H1 (cell line): ENCODE measurements at regions not wholly inside any gene's neighbourhood (a gene's known extent, or its start where the extent isn't known, plus 50 kb on each side); places are given as distances from the start of the nearest gene placed in this dataset.

Source experiments
- CTCF ChIA-PET: fragments of 300-600 bp; sonication (Branson Sonifier 250); formaldehyde crosslinking; loops from one replicate; lab custom pipeline; 2021; ENCODE audit not compliant: partially characterized antibody; lab: Charles Lee
- POLR2A ChIA-PET: fragments of 300-600 bp; sonication (Branson Sonifier 250); formaldehyde crosslinking; loops from one replicate; lab custom pipeline; 2021; ENCODE audit warnings: inconsistent platforms; ENCODE audit not compliant: partially characterized antibody; lab: Charles Lee
- DNase-seq, 2 experiments: peaks; one replicate each; pipeline versions ENCODE4 v3.0.0 to v3.0.0-alpha.2; 2010 to 2022; ENCODE audit warnings: low spot score in 2 of 2, low read depth in 1 of 2, mixed read lengths in 1 of 2
- FAIRE-seq: peaks from 2 replicates; lab custom pipeline; 2011; peaks lifted over from hg19 to GRCh38; lab: Jason Lieb, UNC
- H2AFZ ChIP-seq: 2 replicates; pipeline ENCODE4 v1.8.1; 2012; ENCODE audit warnings: low read length, inconsistent platforms
- H2AK5ac ChIP-seq: 2 replicates; pipeline ENCODE4 v1.6.1; 2013; ENCODE audit warnings: low read depth, low read length
- H2BK120ac ChIP-seq: replicated peaks from 2 replicates; pipeline ENCODE3; 2013; ENCODE audit warnings: low read depth, low read length, inconsistent platforms
- H2BK12ac ChIP-seq: 2 replicates; pipeline ENCODE4 v1.6.1; 2013; ENCODE audit warnings: low read depth, low read length
- H2BK15ac ChIP-seq: 2 replicates; pipeline ENCODE4 v1.6.1; 2013; ENCODE audit warnings: low read length
- H2BK20ac ChIP-seq: 2 replicates; pipeline ENCODE4 v1.6.1; 2013; ENCODE audit warnings: low read length
- H2BK5ac ChIP-seq: 2 replicates; pipeline ENCODE4 v1.6.1; 2013; ENCODE audit warnings: low read depth, low read length
- H3K14ac ChIP-seq: 2 replicates; pipeline ENCODE4 v1.6.1; 2013; ENCODE audit warnings: inconsistent platforms; ENCODE audit not compliant: insufficient read length
- H3K18ac ChIP-seq: 2 replicates; pipeline ENCODE4 v1.6.1; 2013; ENCODE audit warnings: low read length; ENCODE audit errors: extremely low read depth
- H3K23ac ChIP-seq: 2 replicates; pipeline ENCODE4 v1.6.1; 2013; ENCODE audit warnings: inconsistent platforms; ENCODE audit not compliant: insufficient read length
- H3K23me2 ChIP-seq: 2 replicates; pipeline ENCODE4 v1.6.1; 2013; ENCODE audit warnings: low read depth, low read length
- H3K27ac ChIP-seq: 2 replicates; pipeline ENCODE4 v1.6.1; 2011; ENCODE audit warnings: low read depth, low read length, inconsistent platforms
- H3K27me3 ChIP-seq, 4 experiments: replicated peaks in 1 of 4; 1 replicate in 1 of 4; 2 replicates in 3 of 4; pipeline versions ENCODE4 v1.6.1 to v1.8.1; 2011 to 2013; ENCODE audit warnings: low read length in 3 of 4, mild to moderate bottlenecking in 3 of 4, inconsistent platforms in 2 of 4, mixed read lengths in 2 of 4, moderate library complexity in 1 of 4; ENCODE audit not compliant: control insufficient read depth in 3 of 4, insufficient read depth in 3 of 4; ENCODE audit errors: extremely low read depth in 1 of 4
- H3K36me3 ChIP-seq, 4 experiments: 2 replicates each; pipeline versions ENCODE4 v1.6.1 to v1.8.1; 2011 to 2013; ENCODE audit warnings: mild to moderate bottlenecking in 4 of 4, low read length in 3 of 4, moderate library complexity in 2 of 4, control low read depth in 1 of 4, inconsistent platforms in 1 of 4; ENCODE audit not compliant: insufficient read depth in 4 of 4, control insufficient read depth in 2 of 4
- H3K4ac ChIP-seq: replicated peaks from 2 replicates; pipeline ENCODE3; 2013; ENCODE audit warnings: low read length, low read depth, mixed read lengths, inconsistent platforms; ENCODE audit not compliant: insufficient read length
- H3K4me1 ChIP-seq, 4 experiments: replicated peaks in 1 of 4; 1 replicate in 1 of 4; 2 replicates in 3 of 4; pipeline versions ENCODE4 v1.6.1 to v1.8.1; 2011 to 2013; ENCODE audit warnings: low read length in 3 of 4, inconsistent platforms in 2 of 4, mixed read lengths in 1 of 4; ENCODE audit not compliant: insufficient read depth in 4 of 4, control insufficient read depth in 3 of 4
- H3K4me2 ChIP-seq, 2 experiments: 2 replicates each; pipeline versions ENCODE4 v1.6.1 to v1.8.1; 2011 to 2013; ENCODE audit warnings: low read depth in 2 of 2, low read length in 2 of 2, control low read depth in 1 of 2, inconsistent platforms in 1 of 2, mild to moderate bottlenecking in 1 of 2; ENCODE audit not compliant: insufficient read depth in 1 of 2
- H3K4me3 ChIP-seq, 4 experiments: fragments of 200-600, 300-600 bp in 1 of 4; sonication (generic), shearing (Covaris generic), sonication (Bioruptor Twin) in 1 of 4; 2 replicates each; pipeline versions ENCODE4 v1.5.1 to v1.8.1; 2011 to 2016; ENCODE audit warnings: low read length in 4 of 4, low read depth in 3 of 4, control low read depth in 2 of 4, inconsistent platforms in 2 of 4, mild to moderate bottlenecking in 2 of 4, mixed read lengths in 1 of 4, moderate library complexity in 1 of 4; ENCODE audit not compliant: insufficient read depth in 2 of 4; ENCODE audit errors: extremely low read depth in 1 of 4
- H3K56ac ChIP-seq: replicated peaks from 2 replicates; pipeline ENCODE3; 2013; ENCODE audit warnings: low read depth, mild to moderate bottlenecking, mixed read lengths, low read length, inconsistent platforms; ENCODE audit not compliant: insufficient read length
- H3K79me1 ChIP-seq: 2 replicates; pipeline ENCODE4 v1.6.1; 2013; ENCODE audit warnings: low read depth, low read length, control low read depth
- H3K79me2 ChIP-seq, 2 experiments: 2 replicates each; pipeline versions ENCODE4 v1.6.1 to v1.8.1; 2012 to 2013; ENCODE audit warnings: low read length in 2 of 2, mild to moderate bottlenecking in 2 of 2, inconsistent platforms in 1 of 2; ENCODE audit not compliant: insufficient read depth in 2 of 2, control insufficient read depth in 1 of 2
- H3K9ac ChIP-seq, 4 experiments: replicated peaks in 1 of 4; 1 replicate in 1 of 4; 2 replicates in 3 of 4; pipeline versions ENCODE4 v1.6.1 to v1.8.1; 2011 to 2013; ENCODE audit warnings: low read depth in 3 of 4, low read length in 3 of 4, control low read depth in 2 of 4, mild to moderate bottlenecking in 2 of 4, moderate library complexity in 2 of 4, inconsistent platforms in 1 of 4; ENCODE audit errors: extremely low read depth in 1 of 4
- H3K9me3 ChIP-seq, 2 experiments: 2 replicates each; pipeline versions ENCODE4 v1.6.1 to v1.8.1; 2012 to 2013; ENCODE audit warnings: mild to moderate bottlenecking in 2 of 2, moderate library complexity in 2 of 2, control low read depth in 1 of 2, inconsistent platforms in 1 of 2, low read depth in 1 of 2, low read length in 1 of 2, mixed read lengths in 1 of 2; ENCODE audit not compliant: insufficient read depth in 2 of 2
- H4K20me1 ChIP-seq, 2 experiments: replicated peaks in 1 of 2; 2 replicates each; pipeline versions ENCODE3 to v1.8.1; 2011 to 2013; ENCODE audit warnings: inconsistent platforms in 2 of 2, low read length in 2 of 2, mild to moderate bottlenecking in 1 of 2; ENCODE audit not compliant: insufficient read depth in 2 of 2, control insufficient read depth in 1 of 2
- H4K5ac ChIP-seq: 2 replicates; pipeline ENCODE4 v1.6.1; 2013; ENCODE audit warnings: low read length, low read depth, mixed read lengths, inconsistent platforms; ENCODE audit not compliant: insufficient read length
- H4K8ac ChIP-seq: 2 replicates; pipeline ENCODE4 v1.8.0; 2013; ENCODE audit warnings: mild to moderate bottlenecking, moderate library complexity, low read length, inconsistent platforms; ENCODE audit not compliant: insufficient read depth; ENCODE audit errors: extremely low read depth
- H4K91ac ChIP-seq: replicated peaks from 2 replicates; pipeline ENCODE3; 2013; ENCODE audit warnings: low read length, mixed read lengths, inconsistent platforms; ENCODE audit not compliant: insufficient read length
- GABPA ChIP-seq: IDR thresholded peaks from 2 replicates; pipeline ENCODE4 v1.6.1; 2011; ENCODE audit warnings: mild to moderate bottlenecking, low read length, moderate library complexity, borderline replicate concordance; ENCODE audit not compliant: insufficient read depth
- HDAC2 ChIP-seq, 2 experiments: fragments of 300-600 bp in 1 of 2; sonication (generic) in 1 of 2; IDR thresholded peaks; 2 replicates each; pipeline ENCODE4 v1.6.1; 2011 to 2012; ENCODE audit warnings: low read depth in 2 of 2, low read length in 2 of 2, mild to moderate bottlenecking in 2 of 2, moderate library complexity in 2 of 2, borderline replicate concordance in 1 of 2, inconsistent platforms in 1 of 2
- RAD21 ChIP-seq, 2 experiments: IDR thresholded peaks in 1 of 2; conservative IDR thresholded peaks in 1 of 2; 2 replicates each; pipeline ENCODE4 v1.6.1; 2011; ENCODE audit warnings: low read depth in 2 of 2, low read length in 2 of 2, improper control_type of control experiment in 1 of 2, inconsistent platforms in 1 of 2, mild to moderate bottlenecking in 1 of 2, moderate library complexity in 1 of 2
- WGBS, 2 experiments: shearing (Covaris generic) in 1 of 2; methylation state at CpG; one replicate each; pipeline versions ENCODE4 v1.1.6 to v1.1.7; 2013 to 2015; ENCODE audit warnings: low lambda C conversion rate in 2 of 2, mixed read lengths in 2 of 2, inconsistent platforms in 1 of 2, low coverage in 1 of 2, missing lambda C conversion rate in 1 of 2; ENCODE audit not compliant: insufficient replicate concordance in 2 of 2, insufficient coverage in 1 of 2, insufficient read length in 1 of 2; ENCODE audit errors: extremely low coverage in 1 of 2, missing lambda C conversion rate in 1 of 2; 5-methylcytosine and 5-hydroxymethylcytosine counted together
- TF ChIP-seq, protein P1 (sequence below): IDR thresholded peaks from 2 replicates; pipeline ENCODE4 v1.6.1; 2011; ENCODE audit warnings: low read length, improper control_type of control experiment

DNA sequence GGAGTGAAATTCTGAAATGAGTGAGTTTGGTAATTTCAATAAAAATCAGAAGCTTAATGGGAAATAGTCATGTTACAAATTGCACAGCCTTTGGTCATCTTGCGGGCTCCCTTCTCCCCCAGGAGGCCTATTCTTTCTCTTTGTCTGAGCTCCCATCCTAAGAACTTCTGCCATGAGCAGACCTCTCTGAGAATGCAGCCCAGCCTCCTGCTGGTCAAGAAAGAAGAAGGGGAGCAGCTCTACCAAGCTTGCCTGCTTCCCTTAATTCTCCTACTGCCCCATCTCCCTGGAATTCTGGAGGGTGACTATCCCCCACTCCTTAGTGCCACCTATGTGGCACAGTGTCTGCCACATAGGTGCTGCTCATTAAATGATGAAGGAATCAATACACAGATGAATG is 300.7 kb upstream of the DAB1 start:
- Histone ChIP-seq H2AK5ac (no peak overlapping the region), H3K9me3 (no peaks in the 10 kb centered on the region), H4K8ac (no peak overlapping the region), H3K23ac (no peak overlapping the region), H3K4me3 (no peak overlapping the region), H3K79me1 (no peaks in the 10 kb centered on the region), H3K4me1 (peaks cover 0 to 10% (median 3%) of the 10 kb centered on the region in 4 experiments; a peak in 3 of 7 replicates), H3K23me2 (no peaks in the 10 kb centered on the region; the same call in 1 of the 2 replicates), H2BK15ac (no peak overlapping the region), H4K5ac (no peak overlapping the region), H3K36me3 (no peaks in the 10 kb centered on the region), H3K9ac (no peak overlapping the region), H3K18ac (no peak overlapping the region), H2BK5ac (no peak overlapping the region)
- POLR2A ChIA-PET, result interaction anchor here (1.1 kb wide), 1 partner anchor 11 kb away, joined by 3 read pairs; no protein-coding TSS in a partner anchor
- FAIRE-seq (no peak), DNase-seq (no peak)
- 50% methylated on average over 1 of the region's 1 CpG; no CpG with 5 or more reads in 1 of the 2 experiments for WGBS, 2 experiments
- no peak for TF ChIP-seq HDAC2 (IDR thresholded peaks at IDR 0.05; ENCODE audit: borderline replicate concordance in 1 of 2, low read depth in 2 of 2, low read length in 2 of 2)
- TF ChIP-seq, protein P1, sequence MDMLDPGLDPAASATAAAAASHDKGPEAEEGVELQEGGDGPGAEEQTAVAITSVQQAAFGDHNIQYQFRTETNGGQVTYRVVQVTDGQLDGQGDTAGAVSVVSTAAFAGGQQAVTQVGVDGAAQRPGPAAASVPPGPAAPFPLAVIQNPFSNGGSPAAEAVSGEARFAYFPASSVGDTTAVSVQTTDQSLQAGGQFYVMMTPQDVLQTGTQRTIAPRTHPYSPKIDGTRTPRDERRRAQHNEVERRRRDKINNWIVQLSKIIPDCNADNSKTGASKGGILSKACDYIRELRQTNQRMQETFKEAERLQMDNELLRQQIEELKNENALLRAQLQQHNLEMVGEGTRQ, result no peak
- no peak for TF ChIP-seq GABPA
- 0 out of 4 replicates have a peak, but pooled peaks of 1 of the 2 experiments have one; percentile 17 for TF ChIP-seq RAD21 (IDR thresholded peaks at IDR 0.05 in 1 of 2, conservative IDR thresholded peaks at IDR 0.05 in 1 of 2; ENCODE audit: low read depth in 2 of 2, low read length in 2 of 2)
- TF ChIP-seq, all 59 proteins: peak for 1
- H3K4me2 ChIP-seq, result no peak overlapping the region; a peak in 2 of 4 replicates
- no peak overlapping the region for H3K56ac ChIP-seq
- H2BK20ac ChIP-seq, result no peak overlapping the region
- H3K14ac ChIP-seq, result no peak overlapping the region
- H2BK120ac ChIP-seq, result no peak overlapping the region
- no peaks in the 10 kb centered on the region for H3K27me3 ChIP-seq
- no peaks in the 10 kb centered on the region for H3K79me2 ChIP-seq
- H2AFZ ChIP-seq, result no peak overlapping the region
- CTCF ChIA-PET, result interaction anchor here (0.7 to 1.6 kb wide), 7 partner anchors 11 to 484 kb away, joined by 3 to 5 read pairs (median 3); no protein-coding TSS in a partner anchor
- H3K4ac ChIP-seq, result no peak overlapping the region
- no peak overlapping the region for H4K91ac ChIP-seq
- no peak overlapping the region for H3K27ac ChIP-seq
- 0 out of 2 replicates have a peak overlapping the region, but pooled peaks have one; percentile 56 for H2BK12ac ChIP-seq
- H4K20me1 ChIP-seq, result no peaks in the 10 kb centered on the region
